BE2C (cell line): ENCODE measurements at regions not wholly inside any gene's neighbourhood (a gene's known extent, or its start where the extent isn't known, plus 50 kb on each side); places are given as distances from the start of the nearest gene placed in this dataset.

Source experiments
- DNase-seq: peaks from one replicate; pipeline ENCODE4 v3.0.0-alpha.2; 2020
- H3K27me3 ChIP-seq: fragments of 250-450 bp; sonication (Bioruptor Pico); 2 replicates; pipeline ENCODE4 v1.5.1; 2020; ENCODE audit warnings: mild to moderate bottlenecking
- H3K36me3 ChIP-seq: fragments of 250-450 bp; sonication (Bioruptor Pico); 2 replicates; pipeline ENCODE4 v1.5.1; 2020; ENCODE audit warnings: mild to moderate bottlenecking
- H3K4me1 ChIP-seq: fragments of 250-450 bp; sonication (Bioruptor Pico); 2 replicates; pipeline ENCODE4 v1.5.1; 2020
- H3K4me3 ChIP-seq: 2 replicates; pipeline ENCODE4 v1.5.1; 2011; ENCODE audit warnings: low read depth, low read length
- H3K9me3 ChIP-seq: fragments of 250-450 bp; sonication (Bioruptor Pico); 2 replicates; pipeline ENCODE4 v1.5.1; 2020
- CTCF ChIP-seq: IDR thresholded peaks from 2 replicates; pipeline ENCODE4 v1.5.1; 2012; ENCODE audit warnings: mild to moderate bottlenecking, low read depth, low read length

- H3K4me3 ChIP-seq: no peak overlapping the region
- H3K27me3 ChIP-seq: no peaks in the 10 kb centered on the region
- H3K36me3 ChIP-seq: no peaks in the 10 kb centered on the region
- TF ChIP-seq CTCF: no peak
- H3K9me3 ChIP-seq: no peaks in the 10 kb centered on the region
- no peaks in the 10 kb centered on the region for H3K4me1 ChIP-seq
- no peak for DNase-seq
Observed at GRCh38 chrX:43582540-43582913, 73.6 kb upstream of the MAOA start.

GRCh38 chrX:43585922-43586321 is 70.2 kb upstream of the MAOA start:
- Histone ChIP-seq H3K9me3 (no peaks in the 10 kb centered on the region), H3K27me3 (no peaks in the 10 kb centered on the region), H3K4me1 (no peaks in the 10 kb centered on the region), H3K36me3 (no peaks in the 10 kb centered on the region), H3K4me3 (no peak overlapping the region)
- TF ChIP-seq CTCF: no peak
- DNase-seq: no peak

GRCh38 chrX:43586830-43587229 is 69.3 kb upstream of the MAOA start:
- Histone ChIP-seq H3K27me3 (no peaks in the 10 kb centered on the region), H3K9me3 (no peaks in the 10 kb centered on the region), H3K4me3 (no peak overlapping the region), H3K4me1 (no peaks in the 10 kb centered on the region), H3K36me3 (no peaks in the 10 kb centered on the region)
- TF ChIP-seq CTCF: no peak
- no peak for DNase-seq

GRCh38 chrX:43589735-43590134 is 66.4 kb upstream of the MAOA start:
- no peak for TF ChIP-seq CTCF
- no peak for DNase-seq

GRCh38 chrX:43590150-43590549 is 65.9 kb upstream of the MAOA start:
- H3K27me3 ChIP-seq: no peaks in the 10 kb centered on the region
- H3K4me3 ChIP-seq: no peak overlapping the region
- no peak for TF ChIP-seq CTCF
- H3K9me3 ChIP-seq: no peaks in the 10 kb centered on the region
- no peaks in the 10 kb centered on the region for H3K36me3 ChIP-seq
- no peaks in the 10 kb centered on the region for H3K4me1 ChIP-seq
- DNase-seq: no peak

More at GRCh38 chrX:43589735-43590134, 66.4 kb upstream of the MAOA start:
- Histone ChIP-seq H3K4me3 (no peak overlapping the region), H3K36me3 (no peaks in the 10 kb centered on the region), H3K27me3 (no peaks in the 10 kb centered on the region), H3K9me3 (no peaks in the 10 kb centered on the region), H3K4me1 (no peaks in the 10 kb centered on the region)

GRCh38 chrX:43592597-43592996 is 63.5 kb upstream of the MAOA start:
- Histone ChIP-seq H3K4me1 (no peaks in the 10 kb centered on the region), H3K9me3 (no peaks in the 10 kb centered on the region), H3K36me3 (no peaks in the 10 kb centered on the region), H3K4me3 (no peak overlapping the region), H3K27me3 (no peaks in the 10 kb centered on the region)
- no peak for DNase-seq
- no peak for TF ChIP-seq CTCF
